Fibroblast of lung (primary cell): ENCODE measurements at regions not wholly inside any gene's neighbourhood (a gene's known extent, or its start where the extent isn't known, plus 50 kb on each side); places are given as distances from the start of the nearest gene placed in this dataset.
A peak's percentile ranks its signal among the peaks of the same experiment; 100 is the strongest.

Experiments used
- DNase-seq, 2 donors: peaks; one replicate each; pipeline versions ENCODE4 v3.0.0 to v3.0.0-alpha.2; 2010; ENCODE audit warnings: low read depth in 2 of 2
- H2AFZ ChIP-seq: 2 replicates; pipeline ENCODE4 v1.5.1; 2012; ENCODE audit warnings: low read length, control low read depth, inconsistent platforms
- H3K27ac ChIP-seq: 2 replicates; pipeline ENCODE4 v1.5.1; 2011; ENCODE audit warnings: low read length, control low read depth; ENCODE audit not compliant: insufficient read depth
- H3K27me3 ChIP-seq: 2 replicates; pipeline ENCODE4 v1.5.1; 2011; ENCODE audit warnings: mild to moderate bottlenecking, low read length; ENCODE audit not compliant: control insufficient read depth, insufficient read depth
- H3K36me3 ChIP-seq: 2 replicates; pipeline ENCODE4 v1.5.1; 2011; ENCODE audit warnings: low read length; ENCODE audit not compliant: control insufficient read depth, insufficient read depth
- H3K4me1 ChIP-seq: 2 replicates; pipeline ENCODE4 v1.5.1; 2011; ENCODE audit warnings: low read length; ENCODE audit not compliant: control insufficient read depth, insufficient read depth; ENCODE audit errors: extremely low read depth
- H3K4me2 ChIP-seq: 2 replicates; pipeline ENCODE4 v1.5.1; 2011; ENCODE audit warnings: low read length, control low read depth; ENCODE audit not compliant: insufficient read depth; ENCODE audit errors: extremely low read depth
- H3K4me3 ChIP-seq, 4 experiments: fragments of 200-600 bp in 1 of 4; sonication (generic) in 1 of 4; replicated peaks in 1 of 4; 2 replicates each; pipeline ENCODE4 v1.5.1; 2011 to 2016; ENCODE audit warnings: low read length in 4 of 4, low read depth in 3 of 4, mild to moderate bottlenecking in 3 of 4, control low read depth in 2 of 4, inconsistent platforms in 1 of 4, mixed read lengths in 1 of 4; ENCODE audit not compliant: insufficient read depth in 1 of 4; ENCODE audit errors: control extremely low read depth in 1 of 4
- H3K79me2 ChIP-seq: 2 replicates; pipeline ENCODE4 v1.5.1; 2012; ENCODE audit warnings: mild to moderate bottlenecking, low read length, inconsistent platforms; ENCODE audit not compliant: control insufficient read depth, insufficient read depth
- H3K9ac ChIP-seq: 2 replicates; pipeline ENCODE4 v1.5.1; 2011; ENCODE audit warnings: mild to moderate bottlenecking, low read length, control low read depth; ENCODE audit not compliant: insufficient read depth
- H3K9me3 ChIP-seq: 2 replicates; pipeline ENCODE4 v1.5.1; 2012; ENCODE audit warnings: low read depth, low read length; ENCODE audit not compliant: control insufficient read depth, insufficient read depth
- H4K20me1 ChIP-seq: 2 replicates; pipeline ENCODE4 v1.5.1; 2011; ENCODE audit warnings: low read length; ENCODE audit not compliant: control insufficient read depth, insufficient read depth; ENCODE audit errors: extremely low read depth
- CTCF ChIP-seq, 2 donors: IDR thresholded peaks in 1 of 2; conservative IDR thresholded peaks in 1 of 2; 1 replicate in 1 of 2; 2 replicates in 1 of 2; pipeline ENCODE4 v1.5.1; 2011 to 2012; ENCODE audit warnings: low read length in 2 of 2, control low read depth in 1 of 2, inconsistent platforms in 1 of 2, low read depth in 1 of 2, mild to moderate bottlenecking in 1 of 2
- EZH2 ChIP-seq: IDR thresholded peaks from 2 replicates; pipeline ENCODE4 v1.5.1; 2012; ENCODE audit warnings: low read length, control low read depth, mild to moderate bottlenecking; ENCODE audit errors: missing control alignments

DNA sequence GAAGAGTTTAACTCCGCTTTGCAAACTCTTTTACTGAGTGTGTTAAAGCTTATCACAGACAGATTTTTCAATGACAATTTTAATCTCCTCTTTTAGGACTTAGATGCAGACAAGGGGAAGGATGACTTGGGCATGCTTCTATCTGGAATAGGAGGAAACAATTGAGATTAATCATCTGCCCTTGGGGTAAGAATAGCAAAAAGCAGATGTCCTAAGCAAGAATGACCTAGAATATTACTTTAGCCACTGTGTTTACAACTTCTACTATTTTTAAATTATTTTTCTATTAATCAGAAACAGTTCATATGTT is 569.0 kb upstream of the ADGRL2 start:
- TF ChIP-seq CTCF (conservative IDR thresholded peaks at IDR 0.05 in 1 of 2, IDR thresholded peaks at IDR 0.05 in 1 of 2; ENCODE audit: low read depth in 1 of 2, low read length in 2 of 2) (no peak), EZH2 (no peak)
- H3K79me2 ChIP-seq = no peaks in the 10 kb centered on the region
- no peaks in the 10 kb centered on the region for H3K9me3 ChIP-seq
- H4K20me1 ChIP-seq = no peaks in the 10 kb centered on the region
- no peaks in the 10 kb centered on the region for H3K36me3 ChIP-seq
- H3K27me3 ChIP-seq = no peaks in the 10 kb centered on the region
- H3K4me3 ChIP-seq = peak overlapping the region in 1 of 4 experiments; percentile 38
- H3K27ac ChIP-seq = no peak overlapping the region
- no peak overlapping the region for H3K9ac ChIP-seq
- DNase-seq = no peak
- no peak overlapping the region for H2AFZ ChIP-seq
- no peaks in the 10 kb centered on the region for H3K4me1 ChIP-seq
- no peak overlapping the region for H3K4me2 ChIP-seq

DNA sequence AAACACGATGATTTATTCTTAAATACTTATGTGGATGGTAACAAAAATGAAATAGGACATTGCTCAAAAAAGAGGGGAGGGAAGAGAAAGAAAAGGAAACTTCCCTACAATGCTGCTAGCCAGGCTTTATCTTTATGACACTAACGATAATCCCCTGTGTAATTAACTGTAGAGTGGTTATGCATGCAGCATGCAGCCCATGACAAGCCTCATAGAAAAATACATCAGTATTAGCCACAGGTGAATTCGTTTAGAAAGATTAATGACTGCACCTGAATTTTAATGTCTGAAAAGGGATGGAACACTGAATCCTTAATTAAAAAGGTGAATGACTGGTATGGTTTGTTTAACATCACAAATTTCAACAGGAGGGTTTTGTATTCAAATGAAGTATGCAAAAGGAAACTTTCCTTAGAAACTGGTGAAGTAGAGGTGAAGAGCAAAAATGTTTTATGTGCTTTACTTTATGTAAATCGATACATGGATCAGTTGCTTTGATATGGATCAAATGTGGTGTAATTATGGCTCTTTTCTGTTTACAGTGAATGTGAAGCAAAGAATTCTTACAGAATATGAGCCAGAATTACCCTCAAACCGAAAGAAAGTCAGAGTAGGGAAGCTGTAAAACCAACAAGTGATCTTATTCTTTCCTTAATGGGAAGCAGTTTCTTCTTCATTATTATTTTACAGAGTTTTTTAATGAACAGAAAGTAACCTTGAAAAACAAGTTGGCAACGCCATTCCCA is 569.6 kb upstream of the ADGRL2 start:
- TF ChIP-seq CTCF (conservative IDR thresholded peaks at IDR 0.05 in 1 of 2, IDR thresholded peaks at IDR 0.05 in 1 of 2; ENCODE audit: low read depth in 1 of 2, low read length in 2 of 2) = no peak
- no peak for TF ChIP-seq EZH2
- Histone ChIP-seq H3K4me1 (no peaks in the 10 kb centered on the region), H3K4me2 (no peak overlapping the region), H3K79me2 (no peaks in the 10 kb centered on the region), H3K9ac (no peak overlapping the region), H4K20me1 (no peaks in the 10 kb centered on the region), H3K36me3 (no peaks in the 10 kb centered on the region), H3K27me3 (no peaks in the 10 kb centered on the region), H3K4me3 (peak overlapping the region in 1 of 4 experiments; percentile 38), H3K9me3 (no peaks in the 10 kb centered on the region), H2AFZ (no peak overlapping the region), H3K27ac (no peak overlapping the region)
- no peak for DNase-seq

DNA sequence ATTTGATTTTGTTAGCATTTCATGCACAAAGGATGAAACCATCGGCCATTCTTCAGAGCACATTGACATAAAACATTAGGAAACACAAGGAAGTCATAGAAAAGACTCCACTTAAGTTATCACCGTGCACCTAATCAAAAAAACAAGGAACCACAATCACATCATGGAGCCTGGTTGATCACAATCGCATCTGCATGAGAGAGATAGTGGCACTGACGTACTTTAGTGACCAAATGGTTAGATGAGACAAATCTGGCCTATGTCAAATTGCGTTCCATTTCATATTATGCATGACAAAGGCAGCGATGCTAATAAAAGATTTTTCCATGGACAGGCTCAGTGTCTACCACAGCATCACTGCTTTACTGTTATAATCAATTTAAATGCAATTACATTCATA is 571.8 kb upstream of the ADGRL2 start:
- Histone ChIP-seq H3K27ac (no peak overlapping the region), H3K4me1 (no peaks in the 10 kb centered on the region), H3K4me3 (no peak overlapping the region), H2AFZ (no peak overlapping the region), H3K79me2 (no peaks in the 10 kb centered on the region), H3K9me3 (no peaks in the 10 kb centered on the region), H3K4me2 (no peak overlapping the region), H3K9ac (no peak overlapping the region), H4K20me1 (no peaks in the 10 kb centered on the region), H3K27me3 (no peaks in the 10 kb centered on the region), H3K36me3 (no peaks in the 10 kb centered on the region)
- TF ChIP-seq CTCF (conservative IDR thresholded peaks at IDR 0.05 in 1 of 2, IDR thresholded peaks at IDR 0.05 in 1 of 2; ENCODE audit: low read depth in 1 of 2, low read length in 2 of 2) (no peak), EZH2 (no peak)
- no peak for DNase-seq
